ENCODE measurements at regions not wholly inside any gene's neighbourhood (a gene's known extent, or its start where the extent isn't known, plus 50 kb on each side); places are given as distances from the start of the nearest gene placed in this dataset.

- no peaks in the 10 kb centered on the region for H4K20me1 ChIP-seq
- H3K27me3 ChIP-seq, result no peaks in the 10 kb centered on the region
- H3K27ac ChIP-seq, result no peak overlapping the region
- TF ChIP-seq Cebpa-rat (IDR thresholded peaks at IDR 0.05), result no peak
- no peak overlapping the region for H3K9ac ChIP-seq
- no peaks in the 10 kb centered on the region for H3K4me1 ChIP-seq
- no peak overlapping the region for H3K4me3 ChIP-seq
- H3K9me3 ChIP-seq, result no peaks in the 10 kb centered on the region
- H3K4me2 ChIP-seq, result no peak overlapping the region
- H3K36me3 ChIP-seq, result no peaks in the 10 kb centered on the region
Observed at GRCh38 chr5:171528036-171528435, 108.6 kb downstream of the FGF18 start.

- H3K9ac ChIP-seq, result no peak overlapping the region
- H3K4me3 ChIP-seq, result no peak overlapping the region
- no peak overlapping the region for H3K4me2 ChIP-seq
- H3K27me3 ChIP-seq, result no peaks in the 10 kb centered on the region
- no peak overlapping the region for H3K27ac ChIP-seq
- no peaks in the 10 kb centered on the region for H3K9me3 ChIP-seq
- no peaks in the 10 kb centered on the region for H3K4me1 ChIP-seq
- H3K36me3 ChIP-seq, result no peaks in the 10 kb centered on the region
- TF ChIP-seq Cebpa-rat (IDR thresholded peaks at IDR 0.05), result no peak
- no peaks in the 10 kb centered on the region for H4K20me1 ChIP-seq
Observed at GRCh38 chr5:171528865-171529614, 109.6 kb downstream of the FGF18 start.

- no peak overlapping the region for H3K27ac ChIP-seq
Observed at GRCh38 chr5:171531638-171532037, 112.2 kb downstream of the FGF18 start.

GRCh38 chr5:171533153-171533552, 113.7 kb downstream of the FGF18 start:
- H3K27me3 ChIP-seq, result no peaks in the 10 kb centered on the region
- no peaks in the 10 kb centered on the region for H3K9me3 ChIP-seq
- no peak overlapping the region for H3K4me3 ChIP-seq
- no peaks in the 10 kb centered on the region for H3K36me3 ChIP-seq
- H3K9ac ChIP-seq, result no peak overlapping the region
- no peak overlapping the region for H3K4me2 ChIP-seq
- H3K4me1 ChIP-seq, result no peaks in the 10 kb centered on the region
- TF ChIP-seq Cebpa-rat (IDR thresholded peaks at IDR 0.05), result no peak
- no peaks in the 10 kb centered on the region for H4K20me1 ChIP-seq
- no peak overlapping the region for H3K27ac ChIP-seq

More at GRCh38 chr5:171531638-171532037, 112.2 kb downstream of the FGF18 start:
- Histone ChIP-seq H3K36me3 (no peaks in the 10 kb centered on the region), H4K20me1 (no peaks in the 10 kb centered on the region), H3K9ac (no peak overlapping the region), H3K4me3 (no peak overlapping the region), H3K27me3 (no peaks in the 10 kb centered on the region), H3K4me2 (no peak overlapping the region), H3K9me3 (no peaks in the 10 kb centered on the region), H3K4me1 (no peaks in the 10 kb centered on the region)
- TF ChIP-seq Cebpa-rat (IDR thresholded peaks at IDR 0.05), result no peak

- no peaks in the 10 kb centered on the region for H3K36me3 ChIP-seq
- no peak for TF ChIP-seq Cebpa-rat (IDR thresholded peaks at IDR 0.05)
- H3K27me3 ChIP-seq, result no peaks in the 10 kb centered on the region
- H3K9ac ChIP-seq, result no peak overlapping the region
- H3K27ac ChIP-seq, result no peak overlapping the region
- no peak overlapping the region for H3K4me3 ChIP-seq
- H3K4me2 ChIP-seq, result no peak overlapping the region
- no peaks in the 10 kb centered on the region for H3K9me3 ChIP-seq
- no peaks in the 10 kb centered on the region for H3K4me1 ChIP-seq
- H4K20me1 ChIP-seq, result no peaks in the 10 kb centered on the region
Observed at GRCh38 chr5:171534043-171534895, 114.8 kb downstream of the FGF18 start.

- no peaks in the 10 kb centered on the region for H3K4me1 ChIP-seq
- no peaks in the 10 kb centered on the region for H4K20me1 ChIP-seq
- no peak overlapping the region for H3K9ac ChIP-seq
- H3K27ac ChIP-seq, result no peak overlapping the region
- H3K4me2 ChIP-seq, result no peak overlapping the region
- no peaks in the 10 kb centered on the region for H3K27me3 ChIP-seq
- no peaks in the 10 kb centered on the region for H3K36me3 ChIP-seq
- H3K4me3 ChIP-seq, result no peak overlapping the region
- no peaks in the 10 kb centered on the region for H3K9me3 ChIP-seq
- no peak for TF ChIP-seq Cebpa-rat (IDR thresholded peaks at IDR 0.05)
Observed at GRCh38 chr5:171535162-171535561, 115.7 kb downstream of the FGF18 start.

GRCh38 chr5:171537070-171537849, 117.8 kb downstream of the FGF18 start:
- Histone ChIP-seq H3K9me3 (no peaks in the 10 kb centered on the region), H4K20me1 (no peaks in the 10 kb centered on the region)

GRCh38 chr5:171537923-171538537, 118.6 kb downstream of the FGF18 start:
- Histone ChIP-seq H4K20me1 (no peaks in the 10 kb centered on the region), H3K4me2 (no peak overlapping the region), H3K27me3 (no peaks in the 10 kb centered on the region), H3K27ac (no peak overlapping the region), H3K9me3 (no peaks in the 10 kb centered on the region), H3K4me3 (no peak overlapping the region), H3K36me3 (no peaks in the 10 kb centered on the region), H3K9ac (no peak overlapping the region), H3K4me1 (no peaks in the 10 kb centered on the region)
- TF ChIP-seq Cebpa-rat (IDR thresholded peaks at IDR 0.05), result no peak

More at GRCh38 chr5:171537070-171537849, 117.8 kb downstream of the FGF18 start:
- H3K4me2 ChIP-seq, result no peak overlapping the region
- H3K36me3 ChIP-seq, result no peaks in the 10 kb centered on the region
- no peak overlapping the region for H3K27ac ChIP-seq
- H3K27me3 ChIP-seq, result no peaks in the 10 kb centered on the region
- no peaks in the 10 kb centered on the region for H3K4me1 ChIP-seq
- no peak overlapping the region for H3K9ac ChIP-seq
- no peak overlapping the region for H3K4me3 ChIP-seq
- no peak for TF ChIP-seq Cebpa-rat (IDR thresholded peaks at IDR 0.05)

- no peaks in the 10 kb centered on the region for H3K27me3 ChIP-seq
- H3K9me3 ChIP-seq, result no peaks in the 10 kb centered on the region
- H3K4me1 ChIP-seq, result no peaks in the 10 kb centered on the region
- H3K9ac ChIP-seq, result no peak overlapping the region
- H3K4me2 ChIP-seq, result no peak overlapping the region
- H3K27ac ChIP-seq, result no peak overlapping the region
- no peak for TF ChIP-seq Cebpa-rat (IDR thresholded peaks at IDR 0.05)
- no peak overlapping the region for H3K4me3 ChIP-seq
- H3K36me3 ChIP-seq, result no peaks in the 10 kb centered on the region
- no peaks in the 10 kb centered on the region for H4K20me1 ChIP-seq
Observed at GRCh38 chr5:171538681-171539080, 119.2 kb downstream of the FGF18 start.
